Ishikawa (cell line): ENCODE measurements at regions not wholly inside any gene's neighbourhood (a gene's known extent, or its start where the extent isn't known, plus 50 kb on each side); places are given as distances from the start of the nearest gene placed in this dataset.

ENCODE experiments used
- CEBPB ChIP-seq: IDR thresholded peaks from 2 replicates; pipeline ENCODE4 v1.6.1; 2012
- CREB1 ChIP-seq: IDR thresholded peaks from 2 replicates; pipeline ENCODE4 v1.6.1; 2012; ENCODE audit warnings: low read depth
- EGR1 ChIP-seq: IDR thresholded peaks from 2 replicates; pipeline ENCODE4 v1.6.1; 2012
- EP300 ChIP-seq: IDR thresholded peaks from 2 replicates; pipeline ENCODE4 v1.6.1; 2012; ENCODE audit warnings: borderline replicate concordance
- FOXM1 ChIP-seq: IDR thresholded peaks from 2 replicates; pipeline ENCODE4 v1.6.1; 2012; ENCODE audit warnings: low read depth, borderline replicate concordance
- MAX ChIP-seq: IDR thresholded peaks from 2 replicates; pipeline ENCODE4 v1.6.1; 2012
- NFIC ChIP-seq: IDR thresholded peaks from 2 replicates; pipeline ENCODE4 v1.6.1; 2012
- RAD21 ChIP-seq: IDR thresholded peaks from 2 replicates; pipeline ENCODE4 v1.6.1; 2012; ENCODE audit warnings: low read depth
- TAF1 ChIP-seq: IDR thresholded peaks from 2 replicates; pipeline ENCODE4 v1.6.1; 2012; ENCODE audit warnings: low read depth, mild to moderate bottlenecking
- TCF12 ChIP-seq: IDR thresholded peaks from 2 replicates; pipeline ENCODE4 v1.6.1; 2012; ENCODE audit warnings: low read depth
- TEAD4 ChIP-seq: IDR thresholded peaks from 2 replicates; pipeline ENCODE4 v1.6.1; 2012
- USF1 ChIP-seq: IDR thresholded peaks from 2 replicates; pipeline ENCODE4 v1.6.1; 2012
- YY1 ChIP-seq: IDR thresholded peaks from 2 replicates; pipeline ENCODE4 v1.6.1; 2012; ENCODE audit warnings: low read depth
- ZBTB7A ChIP-seq: IDR thresholded peaks from 2 replicates; pipeline ENCODE4 v1.6.1; 2012; ENCODE audit warnings: low read depth
- TF ChIP-seq, protein P1 (sequence below): IDR thresholded peaks from 2 replicates; pipeline ENCODE4 v1.6.1; 2012; ENCODE audit warnings: low read depth, mild to moderate bottlenecking

DNA sequence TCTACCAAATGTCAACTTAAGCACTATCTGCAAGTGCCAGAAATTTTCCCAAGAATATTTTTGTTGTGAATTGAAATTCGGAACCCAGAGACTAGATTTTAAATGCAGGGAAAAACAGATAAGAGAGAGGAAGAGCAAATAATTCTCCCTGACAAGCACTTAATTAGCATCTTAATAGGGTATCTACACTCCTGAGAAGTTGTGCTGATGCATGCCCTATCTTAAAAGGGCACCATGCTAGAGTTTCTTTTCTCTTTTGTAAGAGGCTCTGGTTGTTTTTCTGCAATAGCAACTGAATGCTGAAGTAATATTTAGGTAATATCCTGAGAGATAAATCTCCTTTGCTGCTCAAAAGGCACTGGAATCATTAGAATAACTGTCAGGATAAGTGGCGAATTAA, 139.9 kb upstream of the UGT8 start:
- TF ChIP-seq CREB1 (no peak), EP300 (no peak), FOXM1 (no peak), USF1 (no peak), TCF12 (no peak), TEAD4 (no peak)
- TF ChIP-seq, protein P1, sequence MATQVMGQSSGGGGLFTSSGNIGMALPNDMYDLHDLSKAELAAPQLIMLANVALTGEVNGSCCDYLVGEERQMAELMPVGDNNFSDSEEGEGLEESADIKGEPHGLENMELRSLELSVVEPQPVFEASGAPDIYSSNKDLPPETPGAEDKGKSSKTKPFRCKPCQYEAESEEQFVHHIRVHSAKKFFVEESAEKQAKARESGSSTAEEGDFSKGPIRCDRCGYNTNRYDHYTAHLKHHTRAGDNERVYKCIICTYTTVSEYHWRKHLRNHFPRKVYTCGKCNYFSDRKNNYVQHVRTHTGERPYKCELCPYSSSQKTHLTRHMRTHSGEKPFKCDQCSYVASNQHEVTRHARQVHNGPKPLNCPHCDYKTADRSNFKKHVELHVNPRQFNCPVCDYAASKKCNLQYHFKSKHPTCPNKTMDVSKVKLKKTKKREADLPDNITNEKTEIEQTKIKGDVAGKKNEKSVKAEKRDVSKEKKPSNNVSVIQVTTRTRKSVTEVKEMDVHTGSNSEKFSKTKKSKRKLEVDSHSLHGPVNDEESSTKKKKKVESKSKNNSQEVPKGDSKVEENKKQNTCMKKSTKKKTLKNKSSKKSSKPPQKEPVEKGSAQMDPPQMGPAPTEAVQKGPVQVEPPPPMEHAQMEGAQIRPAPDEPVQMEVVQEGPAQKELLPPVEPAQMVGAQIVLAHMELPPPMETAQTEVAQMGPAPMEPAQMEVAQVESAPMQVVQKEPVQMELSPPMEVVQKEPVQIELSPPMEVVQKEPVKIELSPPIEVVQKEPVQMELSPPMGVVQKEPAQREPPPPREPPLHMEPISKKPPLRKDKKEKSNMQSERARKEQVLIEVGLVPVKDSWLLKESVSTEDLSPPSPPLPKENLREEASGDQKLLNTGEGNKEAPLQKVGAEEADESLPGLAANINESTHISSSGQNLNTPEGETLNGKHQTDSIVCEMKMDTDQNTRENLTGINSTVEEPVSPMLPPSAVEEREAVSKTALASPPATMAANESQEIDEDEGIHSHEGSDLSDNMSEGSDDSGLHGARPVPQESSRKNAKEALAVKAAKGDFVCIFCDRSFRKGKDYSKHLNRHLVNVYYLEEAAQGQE: no peak

DNA sequence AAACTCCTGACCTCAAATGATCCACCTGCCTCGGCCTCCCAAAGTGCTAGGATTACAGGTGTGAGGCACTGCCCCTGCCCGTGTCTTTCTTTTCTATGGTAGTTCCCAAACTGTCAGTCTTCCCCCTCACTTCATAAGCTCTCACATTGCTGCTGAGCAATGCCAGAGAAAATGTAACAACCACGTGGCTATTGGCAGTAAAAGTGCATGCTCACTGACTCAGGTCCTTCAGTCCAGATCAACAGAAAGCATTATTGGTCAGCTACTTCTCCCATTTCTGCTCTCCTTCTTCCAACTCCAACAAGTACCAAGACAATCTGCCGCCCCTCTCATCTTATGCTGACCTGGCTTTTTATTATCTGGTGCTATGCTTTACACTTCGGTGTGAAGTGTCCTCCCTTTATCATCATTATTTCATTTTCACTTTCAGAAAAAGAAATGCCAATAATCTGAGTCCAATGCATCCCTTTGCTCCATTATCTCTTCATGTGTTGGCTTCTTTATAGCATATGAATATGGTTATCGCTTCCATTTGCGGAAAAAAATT, 133.8 kb upstream of the UGT8 start:
- no peak for TF ChIP-seq CREB1
- no peak for TF ChIP-seq EGR1
- no peak for TF ChIP-seq TCF12
- TF ChIP-seq CEBPB: no peak
- TF ChIP-seq, protein P1: no peak
- TF ChIP-seq USF1: no peak
- TF ChIP-seq FOXM1: no peak
- no peak for TF ChIP-seq TEAD4
- no peak for TF ChIP-seq EP300
- TF ChIP-seq ZBTB7A: no peak
- no peak for TF ChIP-seq TAF1
- no peak for TF ChIP-seq YY1
- TF ChIP-seq RAD21: no peak
- TF ChIP-seq NFIC: no peak
- TF ChIP-seq MAX: no peak

DNA sequence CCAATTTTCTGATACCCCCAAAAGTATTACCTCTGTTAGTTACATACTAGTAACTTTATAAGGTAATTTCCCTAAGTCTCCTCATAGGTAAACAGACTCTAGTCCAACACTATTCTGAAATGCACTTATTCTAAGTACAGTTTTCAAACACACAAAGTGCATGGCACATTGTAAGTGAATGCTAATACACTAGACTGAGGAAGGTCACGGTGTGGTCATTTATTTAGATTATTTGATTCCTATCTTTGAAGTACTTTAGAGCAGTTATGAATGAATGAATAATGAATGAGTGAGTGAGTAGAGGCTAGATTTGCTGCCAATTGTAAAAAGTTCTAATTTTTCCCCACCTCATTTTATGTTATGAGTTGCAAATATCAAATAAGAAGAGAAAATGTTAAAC, 132.8 kb upstream of the UGT8 start:
- TF ChIP-seq CEBPB: no peak
- no peak for TF ChIP-seq YY1
- TF ChIP-seq TEAD4: no peak
- no peak for TF ChIP-seq CREB1
- no peak for TF ChIP-seq FOXM1
- TF ChIP-seq, protein P1: no peak
- TF ChIP-seq RAD21: no peak
- TF ChIP-seq ZBTB7A: no peak

DNA sequence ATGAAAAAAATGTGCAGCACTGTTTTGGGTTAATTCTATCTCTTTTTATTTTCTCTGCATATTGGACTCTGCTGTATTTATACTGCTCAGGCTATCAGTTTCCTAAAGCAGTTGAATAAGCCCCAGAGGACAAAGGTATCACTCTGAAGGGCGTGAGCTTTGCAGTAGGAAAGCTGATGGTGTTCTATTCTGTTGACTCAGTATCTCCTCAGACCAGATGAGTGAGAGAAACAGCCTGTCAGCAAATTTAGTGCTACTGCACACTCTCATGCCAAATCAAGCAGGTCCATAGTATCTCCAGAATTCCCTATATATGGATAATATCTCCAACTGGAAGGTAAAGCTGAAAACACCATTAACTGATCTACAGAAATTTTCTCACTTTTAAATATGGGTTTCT, 132.3 kb upstream of the UGT8 start:
- TF ChIP-seq ZBTB7A: no peak
- no peak for TF ChIP-seq EGR1
- TF ChIP-seq CEBPB: no peak
- TF ChIP-seq, protein P1: no peak
- TF ChIP-seq TEAD4: no peak
- no peak for TF ChIP-seq MAX
- TF ChIP-seq USF1: no peak
- no peak for TF ChIP-seq NFIC
